ENCODE measurements at regions not wholly inside any gene's neighbourhood (a gene's known extent, or its start where the extent isn't known, plus 50 kb on each side); places are given as distances from the start of the nearest gene placed in this dataset.

GRCh38 chrX:124493984-124494383, 147.6 kb downstream of the SH2D1A start:
- H3K4me1 ChIP-seq (ENCODE audit: control insufficient read depth in 1 of 2, insufficient read depth in 2 of 2, low read length in 2 of 2): no peaks in the 10 kb centered on the region
- no peaks in the 10 kb centered on the region for H3K9me3 ChIP-seq (ENCODE audit: control insufficient read depth in 1 of 2, insufficient read depth in 1 of 2, low read depth in 1 of 2, low read length in 2 of 2)
- no peak overlapping the region for H3K27ac ChIP-seq (ENCODE audit: low read depth, low read length)
- CTCF ChIA-PET: no interaction called here
- H3K36me3 ChIP-seq (ENCODE audit: control insufficient read depth in 1 of 2, insufficient read depth in 2 of 2, low read length in 2 of 2): no peaks in the 10 kb centered on the region
- H2AFZ ChIP-seq (ENCODE audit: low read depth, low read length, poor library complexity, severe bottlenecking): no peak overlapping the region
- RAD21 ChIA-PET (ENCODE audit: low non-redundant PET in 1 of 2, low total read pairs in 2 of 2, uncharacterized antibody in 2 of 2, unreplicated experiment in 2 of 2): no interaction called here
- POLR2A ChIA-PET: no interaction called here
- intact Hi-C loops (cut with micrococcal nuclease): no loop called here
- no peaks in the 10 kb centered on the region for H3K79me2 ChIP-seq (ENCODE audit: insufficient read depth, low read length)
- TF ChIP-seq POLR2AphosphoS5 (IDR thresholded peaks at IDR 0.05; ENCODE audit: low read depth, low read length) (no peak), SIN3A (IDR thresholded peaks at IDR 0.05; ENCODE audit: low read depth) (no peak), JUND (IDR thresholded peaks at IDR 0.05) (no peak), FOSL1 (IDR thresholded peaks at IDR 0.05; ENCODE audit: low read depth) (no peak), CBX3 (IDR thresholded peaks at IDR 0.05; ENCODE audit: low read depth) (no peak), ATF3 (IDR thresholded peaks at IDR 0.05) (no peak), YY1 (IDR thresholded peaks at IDR 0.05; ENCODE audit: extremely low read depth, insufficient replicate concordance, low read depth, low read length) (no peak), MAX (IDR thresholded peaks at IDR 0.05) (no peak)
- ATAC-seq (no peak), DNase-seq (ENCODE audit: low read depth, low spot score) (no peak)
- no peak overlapping the region for H3K9ac ChIP-seq (ENCODE audit: low read length)
- no peaks in the 10 kb centered on the region for H3K27me3 ChIP-seq (ENCODE audit: insufficient read depth, low read length)
- H3K9me2 ChIP-seq (ENCODE audit: insufficient read depth): no peaks in the 10 kb centered on the region
- H4K20me1 ChIP-seq (ENCODE audit: insufficient read depth): no peaks in the 10 kb centered on the region
- no peak overlapping the region for H3K4me2 ChIP-seq (ENCODE audit: low read length)
- no peak overlapping the region for H3K4me3 ChIP-seq (replicated peaks in 1 of 2; ENCODE audit: low read depth in 1 of 2, low read length in 2 of 2)
- no TSS peak for BruUV-seq (replicated peaks)

GRCh38 chrX:124497386-124497785, 151.0 kb downstream of the SH2D1A start:
- ChIA-PET CTCF (no interaction called here), RAD21 (ENCODE audit: low non-redundant PET in 1 of 2, low total read pairs in 2 of 2, uncharacterized antibody in 2 of 2, unreplicated experiment in 2 of 2) (no interaction called here), POLR2A (no interaction called here)
- no TSS peak for BruUV-seq (replicated peaks)
- Histone ChIP-seq H4K20me1 (ENCODE audit: insufficient read depth) (no peaks in the 10 kb centered on the region), H3K27ac (ENCODE audit: low read depth, low read length) (no peak overlapping the region), H3K9me2 (ENCODE audit: insufficient read depth) (no peaks in the 10 kb centered on the region), H2AFZ (ENCODE audit: low read depth, low read length, poor library complexity, severe bottlenecking) (no peak overlapping the region), H3K36me3 (ENCODE audit: control insufficient read depth in 1 of 2, insufficient read depth in 2 of 2, low read length in 2 of 2) (no peaks in the 10 kb centered on the region), H3K27me3 (ENCODE audit: insufficient read depth, low read length) (no peaks in the 10 kb centered on the region), H3K9ac (ENCODE audit: low read length) (no peak overlapping the region), H3K4me2 (ENCODE audit: low read length) (no peak overlapping the region), H3K79me2 (ENCODE audit: insufficient read depth, low read length) (no peaks in the 10 kb centered on the region), H3K4me3 (replicated peaks in 1 of 2; ENCODE audit: low read depth in 1 of 2, low read length in 2 of 2) (no peak overlapping the region), H3K4me1 (ENCODE audit: control insufficient read depth in 1 of 2, insufficient read depth in 2 of 2, low read length in 2 of 2) (no peaks in the 10 kb centered on the region), H3K9me3 (ENCODE audit: control insufficient read depth in 1 of 2, insufficient read depth in 1 of 2, low read depth in 1 of 2, low read length in 2 of 2) (no peaks in the 10 kb centered on the region)
- DNase-seq (ENCODE audit: low read depth, low spot score) (no peak), ATAC-seq (no peak)
- TF ChIP-seq FOSL1 (IDR thresholded peaks at IDR 0.05; ENCODE audit: low read depth): no peak
- no peak for TF ChIP-seq SIN3A (IDR thresholded peaks at IDR 0.05; ENCODE audit: low read depth)
- TF ChIP-seq YY1 (IDR thresholded peaks at IDR 0.05; ENCODE audit: extremely low read depth, insufficient replicate concordance, low read depth, low read length): no peak
- TF ChIP-seq POLR2A (IDR thresholded peaks at IDR 0.05; ENCODE audit: borderline replicate concordance, extremely low read depth, insufficient read depth, insufficient read length): no peak
- no peak for TF ChIP-seq EGR1 (IDR thresholded peaks at IDR 0.05; ENCODE audit: low read depth)
- no peak for TF ChIP-seq ZNF274 (IDR thresholded peaks at IDR 0.05; ENCODE audit: low read depth, low read length)
- no peak for TF ChIP-seq ZBTB33 (IDR thresholded peaks at IDR 0.05; ENCODE audit: extremely low read depth, insufficient replicate concordance, low read length)
- no peak for TF ChIP-seq EZH2 (IDR thresholded peaks at IDR 0.05)
- intact Hi-C loops (cut with micrococcal nuclease): no loop called here

Data from HCT116 (cell line).